KMS-11 (cell line): ENCODE measurements at regions not wholly inside any gene's neighbourhood (a gene's known extent, or its start where the extent isn't known, plus 50 kb on each side); places are given as distances from the start of the nearest gene placed in this dataset.

ENCODE experiments used
- H2AFZ ChIP-seq: fragments of 200-600 bp; sonication (generic); 2 replicates; pipeline ENCODE4 v1.6.1; 2016; ENCODE audit warnings: antibody characterized with exemption, mixed run types, low read depth
- H3K27ac ChIP-seq: fragments of 200-600 bp; sonication (generic); 2 replicates; pipeline ENCODE4 v1.6.1; 2016; ENCODE audit warnings: mild to moderate bottlenecking, mixed run types
- H3K27me3 ChIP-seq: fragments of 200-600 bp; sonication (generic); 2 replicates; pipeline ENCODE4 v1.6.1; 2017; ENCODE audit warnings: mild to moderate bottlenecking, low read depth, mixed run types, moderate library complexity; ENCODE audit not compliant: insufficient read depth
- H3K36me3 ChIP-seq: fragments of 200-600 bp; sonication (generic); 2 replicates; pipeline ENCODE4 v1.6.1; 2017; ENCODE audit warnings: mild to moderate bottlenecking, mixed run types; ENCODE audit not compliant: insufficient read depth
- H3K4me1 ChIP-seq: fragments of 200-600 bp; sonication (generic); 2 replicates; pipeline ENCODE4 v1.6.1; 2016; ENCODE audit warnings: mild to moderate bottlenecking, low read depth, mixed run types; ENCODE audit not compliant: poor library complexity, severe bottlenecking
- H3K4me2 ChIP-seq: fragments of 200-600 bp; sonication (generic); 2 replicates; pipeline ENCODE4 v1.7.0; 2016; ENCODE audit warnings: mild to moderate bottlenecking, mixed run types
- H3K4me3 ChIP-seq: fragments of 200-600 bp; sonication (generic); IDR thresholded peaks from 2 replicates; pipeline ENCODE4 v1.6.1; 2017; ENCODE audit warnings: low read depth, low read length, mixed read lengths; ENCODE audit not compliant: insufficient read depth
- H3K79me2 ChIP-seq: fragments of 200-600 bp; sonication (generic); 2 replicates; pipeline ENCODE4 v1.6.1; 2016; ENCODE audit warnings: low read depth, mixed run types; ENCODE audit not compliant: insufficient read depth
- H3K9ac ChIP-seq: fragments of 200-600 bp; sonication (generic); 2 replicates; pipeline ENCODE4 v1.6.1; 2016; ENCODE audit warnings: mild to moderate bottlenecking, mixed run types
- H4K20me1 ChIP-seq: fragments of 200-600 bp; sonication (generic); 2 replicates; pipeline ENCODE4 v1.6.1; 2016; ENCODE audit warnings: mild to moderate bottlenecking, mixed run types; ENCODE audit not compliant: insufficient read depth
- CTCF ChIP-seq: fragments of 200-600 bp; sonication (generic); conservative IDR thresholded peaks from 2 replicates; pipeline ENCODE4 v1.6.1; 2017; ENCODE audit warnings: low read depth, mild to moderate bottlenecking, antibody characterized with exemption, low read length, moderate library complexity, mixed read lengths

- no peak overlapping the region for H3K4me2 ChIP-seq
- H3K79me2 ChIP-seq, result no peaks in the 10 kb centered on the region
- no peaks in the 10 kb centered on the region for H4K20me1 ChIP-seq
- no peak overlapping the region for H3K27ac ChIP-seq
- H3K4me1 ChIP-seq, result no peaks in the 10 kb centered on the region
- H2AFZ ChIP-seq, result no peak overlapping the region
- no peaks in the 10 kb centered on the region for H3K36me3 ChIP-seq
- H3K27me3 ChIP-seq, result no peaks in the 10 kb centered on the region
- no peak for TF ChIP-seq CTCF
- H3K9ac ChIP-seq, result no peak overlapping the region
- no peak overlapping the region for H3K4me3 ChIP-seq
Observed at GRCh38 chr7:52431082-52431815, 604.2 kb upstream of the POM121L12 start.

- no peaks in the 10 kb centered on the region for H3K79me2 ChIP-seq
- H3K4me3 ChIP-seq, result no peak overlapping the region
Observed at GRCh38 chr7:52423251-52423650, 612.2 kb upstream of the POM121L12 start.

GRCh38 chr7:52413051-52413450 lies 622.4 kb upstream of the POM121L12 start:
- H3K4me2 ChIP-seq, result no peak overlapping the region
- H2AFZ ChIP-seq, result no peak overlapping the region

More at GRCh38 chr7:52423251-52423650, 612.2 kb upstream of the POM121L12 start:
- H3K4me2 ChIP-seq, result no peak overlapping the region
- no peaks in the 10 kb centered on the region for H3K36me3 ChIP-seq
- no peaks in the 10 kb centered on the region for H3K4me1 ChIP-seq
- H3K9ac ChIP-seq, result no peak overlapping the region
- no peaks in the 10 kb centered on the region for H3K27me3 ChIP-seq
- H4K20me1 ChIP-seq, result no peaks in the 10 kb centered on the region
- no peak overlapping the region for H3K27ac ChIP-seq
- H2AFZ ChIP-seq, result no peak overlapping the region
- TF ChIP-seq CTCF, result no peak

GRCh38 chr7:52410032-52410431 lies 625.4 kb upstream of the POM121L12 start:
- no peaks in the 10 kb centered on the region for H3K4me1 ChIP-seq
- no peak overlapping the region for H3K27ac ChIP-seq
- H3K4me3 ChIP-seq, result no peak overlapping the region

More at GRCh38 chr7:52413051-52413450, 622.4 kb upstream of the POM121L12 start:
- H3K4me3 ChIP-seq, result no peak overlapping the region
- no peaks in the 10 kb centered on the region for H3K79me2 ChIP-seq
- no peak overlapping the region for H3K27ac ChIP-seq
- H3K36me3 ChIP-seq, result no peaks in the 10 kb centered on the region
- no peak overlapping the region for H3K9ac ChIP-seq
- TF ChIP-seq CTCF, result no peak
- no peaks in the 10 kb centered on the region for H3K4me1 ChIP-seq
- H3K27me3 ChIP-seq, result no peaks in the 10 kb centered on the region
- H4K20me1 ChIP-seq, result no peaks in the 10 kb centered on the region

More at GRCh38 chr7:52410032-52410431, 625.4 kb upstream of the POM121L12 start:
- no peaks in the 10 kb centered on the region for H3K36me3 ChIP-seq
- H3K9ac ChIP-seq, result no peak overlapping the region
- H3K79me2 ChIP-seq, result no peaks in the 10 kb centered on the region
- no peaks in the 10 kb centered on the region for H3K27me3 ChIP-seq
- H4K20me1 ChIP-seq, result no peaks in the 10 kb centered on the region
- no peak overlapping the region for H2AFZ ChIP-seq
- H3K4me2 ChIP-seq, result no peak overlapping the region
- TF ChIP-seq CTCF, result no peak
